GM19239 (cell line): ENCODE measurements at regions not wholly inside any gene's neighbourhood (a gene's known extent, or its start where the extent isn't known, plus 50 kb on each side); places are given as distances from the start of the nearest gene placed in this dataset.

Experiments used
- DNase-seq: peaks from one replicate; pipeline ENCODE4 v3.0.0; 2011; ENCODE audit warnings: low spot score; ENCODE audit not compliant: insufficient read length
- FAIRE-seq: peaks from 2 replicates; lab custom pipeline; 2011; peaks lifted over from hg19 to GRCh38; lab: Jason Lieb, UNC

DNA sequence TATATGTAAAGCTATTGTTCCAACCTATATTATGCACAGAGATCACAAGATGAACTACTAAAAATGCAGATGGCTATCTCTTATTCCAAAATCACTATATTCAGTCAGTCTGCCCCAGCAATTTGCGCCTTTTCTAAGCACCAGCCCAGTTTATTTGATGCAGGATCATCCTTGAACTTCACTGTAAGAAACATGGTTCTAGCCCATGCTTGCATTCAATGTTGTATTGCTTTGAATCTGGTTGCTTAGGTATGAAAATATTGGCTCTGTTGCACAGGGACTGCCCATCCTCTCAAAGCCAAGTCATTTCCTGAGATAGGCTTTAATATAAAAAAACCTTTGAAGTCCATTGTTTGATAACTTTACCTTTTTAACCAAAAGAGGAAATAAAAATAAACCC lies 170.5 kb upstream of the LRIG1 start:
- FAIRE-seq: no peak

DNA sequence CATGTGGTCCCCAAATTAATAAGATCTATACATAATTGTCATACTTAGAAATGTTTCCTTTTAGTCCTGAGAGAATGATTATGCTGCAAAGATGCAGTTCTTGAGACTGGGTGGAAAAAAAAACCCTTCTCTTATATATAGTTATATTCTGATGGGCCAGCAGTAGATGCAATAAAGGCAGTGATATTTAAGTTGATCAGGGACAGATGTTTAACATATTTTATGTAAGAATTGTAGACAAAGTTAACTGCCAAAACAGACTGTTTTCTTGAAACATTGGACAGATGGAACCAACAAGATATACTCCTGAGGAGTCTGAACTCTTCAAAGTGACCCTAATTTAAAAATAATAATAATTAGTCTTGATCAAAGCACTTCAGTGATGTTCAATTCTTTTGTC lies 172.0 kb upstream of the LRIG1 start:
- DNase-seq: no peak
- FAIRE-seq: no peak

More for the DNA sequence above, 170.5 kb upstream of the LRIG1 start:
- DNase-seq: no peak

DNA sequence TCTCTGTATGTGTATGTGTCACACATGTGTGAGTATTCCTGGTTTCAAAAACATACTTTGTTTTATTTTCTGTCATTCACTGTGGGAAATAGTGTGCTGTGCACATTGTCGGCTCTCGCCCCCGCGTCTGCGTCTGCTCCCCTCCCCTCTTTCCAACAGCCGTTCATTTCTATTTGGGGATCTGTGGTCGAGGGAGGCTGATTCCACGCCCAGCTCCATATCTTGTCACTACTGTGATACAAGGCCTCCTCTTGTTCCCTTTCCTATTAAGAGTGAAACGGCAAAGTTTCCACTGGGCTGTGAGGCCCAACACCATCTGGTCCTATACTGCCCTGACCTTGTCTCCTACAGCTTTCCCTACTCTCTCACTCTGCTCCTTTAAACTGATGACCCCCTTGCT lies 172.5 kb upstream of the LRIG1 start:
- FAIRE-seq (no peak), DNase-seq (no peak)

DNA sequence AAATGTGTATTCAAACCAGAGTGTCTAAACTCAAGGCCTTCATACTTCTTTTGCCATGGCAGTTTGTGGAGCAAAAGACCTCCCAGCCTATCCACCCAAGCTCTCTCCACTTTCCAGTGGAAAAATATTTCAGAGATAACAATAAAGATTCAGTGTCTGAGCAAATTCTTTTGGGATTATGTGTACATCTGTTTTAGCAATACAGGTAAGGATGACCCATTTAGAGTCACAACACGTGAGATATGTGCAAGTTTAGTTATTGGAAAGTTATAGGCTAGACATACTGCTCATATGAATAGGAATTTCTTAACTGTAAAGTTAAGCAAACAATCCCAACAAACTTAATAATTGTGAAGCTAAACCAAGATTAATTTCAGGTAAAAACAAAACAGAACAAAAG lies 174.5 kb upstream of the LRIG1 start:
- FAIRE-seq (no peak), DNase-seq (no peak)

DNA sequence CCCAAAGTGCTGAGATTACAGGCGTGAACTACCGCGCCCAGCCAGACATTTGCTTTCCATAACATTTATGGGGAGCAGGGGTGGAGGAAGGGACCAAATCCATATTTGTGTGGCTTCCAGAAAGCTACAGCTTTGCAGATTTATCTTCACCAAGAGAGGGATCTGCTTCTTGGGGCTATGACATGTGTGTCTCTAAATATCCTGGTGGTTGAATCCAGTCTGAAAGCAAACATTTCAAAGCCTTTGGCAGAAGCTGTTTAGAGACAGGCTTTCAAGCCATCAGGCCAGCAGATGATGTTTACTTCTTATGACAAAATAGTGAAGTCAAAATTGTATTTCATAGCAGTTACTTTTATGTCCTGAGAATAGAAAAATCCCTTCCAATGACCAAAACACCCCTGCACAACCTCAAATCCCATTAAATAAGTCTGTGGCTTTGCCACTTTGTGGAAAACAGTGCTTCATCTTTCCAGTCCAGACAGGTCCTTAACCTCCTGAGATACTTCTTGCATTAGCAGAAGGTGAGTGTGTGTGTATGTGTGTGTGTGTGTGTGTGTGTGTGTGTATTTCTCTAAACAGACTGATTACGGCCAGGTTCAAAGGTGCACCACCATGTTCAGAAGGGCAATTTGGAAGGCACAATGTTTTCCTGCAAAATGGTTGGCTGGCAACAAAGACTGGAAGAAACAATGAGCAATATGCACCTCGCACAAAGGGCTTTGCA lies 191.4 kb upstream of the LRIG1 start:
- FAIRE-seq: no peak

DNA sequence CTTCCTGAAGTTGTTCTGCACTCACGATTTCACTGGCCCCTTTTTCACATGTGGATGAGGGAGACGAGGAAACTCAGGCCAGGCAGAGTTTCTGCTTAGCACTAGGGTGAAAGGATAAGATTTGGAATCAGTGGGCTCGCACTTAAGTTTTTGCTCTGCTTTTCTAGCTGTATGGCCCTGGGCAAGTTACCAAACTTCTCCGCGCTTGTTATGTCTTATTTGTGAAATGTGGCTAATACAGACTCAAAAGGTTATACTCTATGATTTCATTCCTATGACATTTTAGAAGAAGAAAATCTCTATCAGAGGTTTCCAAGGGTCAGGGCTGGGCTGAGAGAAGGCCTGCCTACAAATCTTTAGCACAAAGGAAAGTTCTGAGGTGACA lies 191.9 kb upstream of the LRIG1 start:
- no peak for DNase-seq

More for the DNA sequence above, 191.4 kb upstream of the LRIG1 start:
- no peak for DNase-seq

DNA sequence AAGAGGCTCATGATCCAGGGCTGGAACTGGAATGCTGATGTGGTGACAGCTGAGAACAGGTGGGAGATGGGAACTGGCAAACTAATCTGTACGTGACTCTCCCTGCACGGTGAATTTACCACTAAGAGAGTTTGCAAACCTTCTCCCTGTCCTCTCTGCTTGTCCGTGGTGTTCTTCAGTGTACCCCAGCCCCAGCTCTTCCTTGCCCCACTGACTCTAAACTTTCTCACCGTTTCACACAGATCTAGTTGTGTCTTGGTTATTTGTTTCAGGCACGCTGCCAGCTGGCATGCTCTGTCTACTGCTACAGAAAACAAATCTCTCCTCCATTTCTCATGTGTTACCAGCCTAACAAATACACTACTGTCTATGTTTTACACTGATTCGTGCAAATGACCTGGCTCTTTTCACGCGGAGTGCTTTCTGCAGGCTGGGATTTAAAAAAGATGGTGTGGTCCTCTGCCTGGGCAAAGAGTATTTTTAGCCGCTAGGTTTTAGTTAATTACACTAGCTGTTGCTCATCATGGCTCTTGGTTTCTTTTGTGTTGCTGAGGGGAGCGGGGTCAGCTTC lies 192.7 kb upstream of the LRIG1 start:
- FAIRE-seq (no peak), DNase-seq (no peak)

More for the DNA sequence above, 191.9 kb upstream of the LRIG1 start:
- no peak for FAIRE-seq

DNA sequence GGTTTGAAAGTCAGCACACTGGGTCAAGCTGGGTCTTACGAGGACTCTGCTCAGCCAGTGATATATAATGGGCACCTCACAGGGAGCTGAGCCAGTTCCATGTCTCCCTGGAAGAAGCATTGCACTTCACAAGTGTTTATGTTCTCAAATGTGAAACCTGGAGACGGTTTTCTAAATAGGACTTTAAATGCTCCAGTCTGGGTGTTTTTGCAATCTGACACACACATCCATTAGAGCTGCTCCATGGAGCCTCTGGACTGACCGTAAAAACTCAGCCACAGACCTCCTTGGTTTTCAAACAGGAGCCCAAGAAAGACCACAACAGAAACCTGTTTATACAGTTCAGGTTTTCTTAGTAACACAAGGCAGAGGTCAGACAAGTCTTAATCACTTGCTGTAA lies 201.3 kb upstream of the LRIG1 start:
- no peak for DNase-seq
- FAIRE-seq: no peak

DNA sequence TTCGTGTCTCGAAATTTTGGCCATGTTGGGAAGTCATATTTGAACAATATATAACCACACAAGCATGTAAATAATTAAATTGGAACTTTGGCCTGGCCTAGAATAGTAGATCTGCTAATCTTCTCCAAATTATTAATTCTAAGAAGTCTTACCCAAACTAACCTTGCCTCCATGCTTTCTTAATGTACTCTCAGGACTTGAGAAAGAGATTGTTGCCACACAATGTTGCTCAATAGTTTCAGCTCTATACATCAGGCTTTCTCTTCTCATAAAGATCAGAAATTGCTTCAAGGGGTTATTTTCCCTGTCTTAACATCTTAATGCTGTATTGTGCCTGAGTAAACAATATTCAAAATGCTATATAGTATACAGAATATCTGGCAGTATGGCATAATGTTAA lies 202.7 kb upstream of the LRIG1 start:
- FAIRE-seq: no peak
- no peak for DNase-seq

DNA sequence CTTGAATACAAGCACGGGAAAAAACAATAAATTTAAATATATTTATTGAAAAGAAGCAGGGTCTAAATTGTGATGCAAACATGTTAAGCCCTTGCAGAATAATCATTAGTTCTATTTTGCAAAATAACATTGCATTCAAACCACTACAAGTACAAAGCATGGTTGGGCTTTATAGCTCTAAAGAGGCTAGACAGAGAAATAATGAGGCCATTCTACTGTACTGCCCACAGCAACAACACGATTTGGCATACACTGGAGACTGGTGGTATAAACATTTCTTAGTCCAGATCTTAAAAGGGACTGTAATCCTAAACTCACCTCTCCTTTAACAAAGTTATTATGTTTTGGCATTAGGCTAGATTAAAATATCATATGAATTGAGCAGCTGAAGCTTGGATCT lies 204.3 kb upstream of the LRIG1 start:
- DNase-seq: no peak
- FAIRE-seq: no peak

DNA sequence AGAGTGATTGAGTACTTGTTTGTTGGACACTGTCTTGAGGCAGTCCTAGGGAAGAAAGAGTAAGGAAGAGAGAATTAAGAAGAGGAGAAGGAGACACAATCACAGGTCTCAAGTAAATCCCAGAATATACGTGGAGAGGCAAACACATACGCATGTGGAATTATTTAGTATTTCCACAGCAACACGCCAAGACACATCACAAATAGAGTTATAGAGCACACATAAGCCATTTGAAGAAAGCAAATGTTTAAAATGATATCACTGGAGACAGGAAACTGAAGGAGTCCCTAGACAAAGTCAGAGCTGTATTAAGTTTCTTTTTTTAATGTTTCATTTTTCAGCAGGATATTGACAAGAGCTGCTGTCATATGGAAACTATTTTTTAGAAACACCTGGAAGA lies 206.1 kb upstream of the LRIG1 start:
- FAIRE-seq (no peak), DNase-seq (no peak)

DNA sequence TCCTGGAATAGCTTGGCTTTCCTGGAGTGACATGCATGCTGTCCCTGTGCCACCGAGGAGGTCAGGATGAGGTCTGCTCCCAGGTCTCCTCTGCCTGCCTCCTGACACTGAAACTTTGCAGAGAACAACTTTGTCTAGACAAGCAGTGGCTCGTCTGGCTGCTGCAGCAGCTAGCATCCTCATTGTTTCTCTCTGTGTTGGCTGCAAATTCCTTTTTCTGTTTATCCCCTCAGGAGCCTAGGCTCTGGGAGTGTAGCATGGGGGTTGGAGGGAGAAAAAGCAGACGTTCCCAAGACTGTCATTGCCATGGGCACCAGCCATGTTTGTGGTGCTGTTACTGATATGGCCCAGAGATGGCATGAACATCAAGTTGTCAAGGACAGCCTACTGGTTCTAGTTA lies 208.7 kb upstream of the LRIG1 start:
- FAIRE-seq (no peak), DNase-seq (no peak)

DNA sequence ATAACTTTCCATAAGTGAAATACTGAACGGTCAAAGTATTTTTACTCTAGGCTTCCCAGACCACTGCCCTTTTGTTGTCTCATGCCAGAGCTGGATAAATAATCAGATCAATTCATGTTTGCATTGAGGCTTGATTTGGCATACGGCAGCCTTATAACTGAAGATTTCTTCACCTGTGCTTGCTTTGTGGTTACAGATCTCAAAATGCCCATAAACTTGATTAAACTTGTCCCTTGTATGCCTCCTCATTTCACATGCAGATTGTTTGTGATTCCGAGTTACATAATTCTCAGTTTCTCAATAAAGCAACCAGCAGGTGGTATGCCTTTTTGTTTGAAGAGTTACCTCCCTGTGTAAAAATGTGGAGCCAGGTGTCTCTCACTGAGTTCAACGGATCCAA lies 211.4 kb upstream of the LRIG1 start:
- FAIRE-seq: no peak
- DNase-seq: no peak

DNA sequence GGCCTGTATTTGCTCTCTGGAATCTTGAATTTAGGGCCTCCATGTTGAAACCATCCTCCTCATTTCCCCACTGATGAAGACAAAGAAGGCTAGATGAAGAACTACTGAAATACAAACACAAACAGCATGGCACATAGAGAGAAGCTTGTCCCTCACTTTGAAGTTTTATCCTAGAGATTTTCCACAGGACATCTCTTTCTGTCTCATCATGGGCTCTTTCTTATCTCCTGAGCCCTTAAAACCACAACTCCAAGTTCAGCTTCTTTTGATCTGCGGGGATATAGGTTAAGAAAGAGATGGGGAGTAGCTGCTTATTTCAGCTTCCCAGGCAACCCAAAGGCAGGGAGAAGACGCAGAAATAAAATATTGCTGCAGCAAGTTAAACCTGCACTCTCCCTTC lies 213.1 kb upstream of the LRIG1 start:
- no peak for FAIRE-seq
- no peak for DNase-seq

DNA sequence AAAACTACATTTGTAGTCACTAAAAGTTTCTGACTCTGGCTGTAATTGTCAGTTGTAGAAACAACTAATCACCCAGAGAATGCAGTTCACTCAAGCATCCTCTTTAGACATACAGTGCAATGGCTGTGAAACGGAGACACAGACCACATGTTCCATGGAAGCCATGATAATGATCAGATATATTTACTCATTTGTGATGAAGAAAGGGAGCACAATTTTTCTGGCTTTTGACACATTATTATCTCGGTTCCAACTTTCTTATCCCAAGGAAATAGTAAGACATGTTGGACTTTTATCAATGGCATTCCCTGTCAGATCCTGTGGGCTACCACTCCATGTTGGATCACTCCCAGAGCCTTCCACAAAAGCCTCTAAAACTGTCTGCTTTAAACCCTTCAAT lies 215.0 kb upstream of the LRIG1 start:
- FAIRE-seq: no peak
- no peak for DNase-seq

DNA sequence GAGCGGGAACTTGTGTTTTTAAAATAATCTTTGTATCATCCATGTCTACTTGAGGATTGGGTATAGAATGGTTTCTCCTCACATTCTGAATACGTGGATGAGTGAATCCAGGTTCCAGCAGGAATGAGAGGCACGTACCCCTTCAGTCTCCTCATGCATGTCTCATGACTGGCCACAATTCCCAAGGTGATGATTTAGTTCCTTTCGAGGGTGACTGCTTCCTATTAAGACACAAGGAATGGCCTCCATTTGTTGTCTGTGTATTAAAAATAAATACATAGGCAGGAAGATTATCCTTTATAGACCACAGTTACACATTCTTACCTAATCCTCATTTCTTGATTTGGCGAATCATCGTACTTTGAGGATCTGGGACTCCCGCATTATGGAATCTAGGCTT lies 217.0 kb upstream of the LRIG1 start:
- no peak for DNase-seq
- FAIRE-seq: no peak

DNA sequence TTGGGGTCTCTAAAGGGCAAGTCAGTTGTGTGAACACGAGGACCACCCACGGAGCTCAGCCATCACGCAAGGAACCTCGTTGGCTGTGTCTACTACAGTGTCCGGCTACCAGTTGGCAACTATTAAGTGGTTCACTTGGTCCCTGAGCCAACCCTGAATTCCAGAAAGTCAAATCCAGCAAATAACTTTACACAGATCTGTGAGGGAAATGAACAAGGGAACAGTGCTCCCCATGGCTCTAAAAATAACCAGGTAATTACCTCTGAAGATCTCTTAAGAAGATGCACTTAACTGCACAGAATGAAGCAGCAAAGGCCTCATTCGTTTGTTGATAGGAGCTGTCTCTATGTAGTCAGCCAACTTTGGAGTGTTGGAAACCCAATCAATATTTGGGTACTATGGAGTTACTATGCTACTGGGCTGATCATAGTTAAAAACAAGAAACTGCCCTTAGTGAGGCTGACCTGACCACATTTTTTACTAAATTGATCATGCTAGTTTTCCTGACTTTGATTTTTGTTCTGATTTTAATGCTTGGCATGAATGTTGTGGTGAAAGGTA lies 219.1 kb upstream of the LRIG1 start:
- FAIRE-seq (no peak), DNase-seq (no peak)

DNA sequence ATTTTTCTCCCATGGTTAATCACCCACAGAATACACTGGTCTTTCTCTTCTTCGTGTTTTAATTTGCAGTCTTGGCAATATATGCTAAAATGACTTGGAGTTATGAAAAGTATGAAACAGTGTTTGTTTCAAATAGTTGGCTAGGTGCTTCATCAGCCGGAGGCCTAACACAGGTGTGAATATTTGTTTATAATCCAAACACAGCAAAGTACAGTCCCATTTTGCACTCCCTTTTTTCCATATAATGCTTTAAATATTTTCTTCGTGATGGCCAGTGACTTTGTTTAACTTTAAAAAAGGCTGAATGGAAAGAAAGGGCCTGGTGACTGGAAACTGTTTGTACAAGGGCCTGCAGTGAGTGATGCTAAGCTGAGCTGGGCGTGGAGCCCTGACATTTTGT lies 219.7 kb upstream of the LRIG1 start:
- no peak for FAIRE-seq
- DNase-seq: no peak

DNA sequence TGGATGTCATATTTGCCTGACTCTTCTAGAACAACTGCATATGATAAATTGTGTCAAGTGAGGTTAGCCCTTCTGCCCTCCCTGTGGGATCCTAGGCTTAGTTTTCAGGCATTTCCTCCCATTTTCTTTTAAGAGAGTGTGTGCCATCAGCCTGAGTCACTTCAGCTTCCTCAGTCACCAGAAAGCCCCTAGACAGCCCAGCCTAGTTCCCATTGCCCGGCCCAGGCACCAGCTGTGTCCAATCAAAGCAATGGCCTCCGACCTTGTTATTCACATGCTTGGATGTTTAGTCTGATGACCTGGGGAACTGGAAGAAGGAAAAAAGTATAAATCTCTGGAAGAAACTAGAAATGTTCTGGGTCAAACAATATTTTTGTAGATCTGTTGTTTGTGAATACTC lies 221.9 kb upstream of the LRIG1 start:
- FAIRE-seq (no peak), DNase-seq (no peak)

DNA sequence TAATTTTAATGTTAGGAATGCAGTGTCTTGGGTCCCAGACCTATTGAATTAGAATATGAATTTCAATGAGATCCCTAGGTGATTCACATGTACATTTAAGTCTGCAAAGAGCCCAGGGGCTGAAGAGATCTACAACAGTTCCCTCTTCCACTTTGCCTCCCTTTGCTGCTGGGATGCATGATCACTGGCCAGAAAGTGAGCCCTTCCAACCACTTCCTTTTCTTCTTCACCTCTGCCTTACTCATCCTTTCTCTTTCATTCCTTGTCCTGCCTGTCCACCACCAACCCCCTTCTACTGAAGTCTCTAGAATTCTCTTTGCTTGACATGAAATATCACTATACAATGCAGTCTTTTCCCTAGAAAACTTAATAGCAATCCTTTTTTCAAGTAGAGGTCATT lies 222.4 kb upstream of the LRIG1 start:
- no peak for FAIRE-seq
- no peak for DNase-seq

DNA sequence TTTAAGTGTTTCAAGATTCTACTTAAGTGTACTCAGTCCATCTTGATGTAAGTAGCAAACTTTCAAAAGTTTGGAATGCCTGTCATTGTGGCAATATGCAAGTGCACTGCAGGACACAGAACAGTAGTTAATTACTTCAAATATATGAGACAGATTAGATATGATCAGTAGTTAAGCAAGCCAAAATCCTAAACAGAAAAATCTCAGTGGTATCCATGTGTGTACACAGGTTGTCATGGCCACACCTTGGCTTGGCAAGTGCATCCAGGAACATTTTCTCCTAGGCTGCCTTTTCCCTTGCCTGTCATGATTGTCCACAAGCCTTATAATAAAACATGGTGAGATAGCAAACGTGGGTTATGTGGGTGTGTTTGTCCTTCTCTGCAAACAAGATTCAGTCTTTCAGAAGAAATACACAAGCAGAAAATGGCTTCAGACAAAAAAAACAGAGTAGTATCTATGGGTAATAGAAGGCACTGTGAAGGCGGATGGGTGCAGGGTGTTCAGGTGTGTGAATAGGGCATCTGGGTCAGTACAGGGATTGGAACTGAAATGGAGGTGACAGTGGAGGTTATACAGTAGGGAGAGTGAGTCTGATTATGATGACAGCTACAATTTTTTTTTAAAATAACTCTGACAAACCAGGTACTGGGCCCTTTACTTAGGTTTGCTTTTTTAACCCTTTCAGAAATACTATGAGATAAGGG lies 229.0 kb upstream of the LRIG1 start:
- FAIRE-seq: no peak
- no peak for DNase-seq
